PC-9 (cell line): ENCODE measurements at regions not wholly inside any gene's neighbourhood (a gene's known extent, or its start where the extent isn't known, plus 50 kb on each side); places are given as distances from the start of the nearest gene placed in this dataset.

Source experiments
- BruUV-seq: library from RNA; stranded (reverse); fragments of 400-500 nt; replicated peaks from 2 replicates; lab custom pipeline; 2021; lab: Mats Ljungman, UMichigan
- CTCF ChIA-PET: fragments of 300-600 bp; sonication (Branson Sonifier 250); formaldehyde crosslinking; loops from one replicate; lab custom pipeline; 2022; ENCODE audit warnings: antibody characterized with exemption; lab: Charles Lee
- POLR2A ChIA-PET: fragments of 300-600 bp; sonication (Branson Sonifier 250); formaldehyde crosslinking; loops from one replicate; lab custom pipeline; 2022; ENCODE audit warnings: antibody characterized with exemption; ENCODE audit not compliant: unreplicated experiment; lab: Charles Lee
- DNase-seq, 2 experiments: peaks; one replicate each; pipeline versions ENCODE4 v3.0.0 to v3.0.0-alpha.2; 2015 to 2022; ENCODE audit warnings: mixed read lengths in 1 of 2
- H2AFZ ChIP-seq: fragments of 200-600 bp; sonication (generic); 2 replicates; pipeline ENCODE4 v1.8.1; 2017; ENCODE audit warnings: antibody characterized with exemption
- H3F3A ChIP-seq: fragments of 200-600 bp; sonication (generic); 2 replicates; pipeline ENCODE4 v1.8.1; 2017; ENCODE audit warnings: antibody characterized with exemption, mild to moderate bottlenecking, low read depth; ENCODE audit not compliant: insufficient read depth
- H3K27ac ChIP-seq: fragments of 200-600 bp; sonication (generic); 2 replicates; pipeline ENCODE4 v1.6.1; 2016; ENCODE audit warnings: mixed run types
- H3K27me3 ChIP-seq: fragments of 200-600 bp; sonication (generic); 2 replicates; pipeline ENCODE4 v1.6.1; 2016; ENCODE audit warnings: low read depth, mixed run types; ENCODE audit not compliant: insufficient read depth
- H3K36me3 ChIP-seq: fragments of 200-600 bp; sonication (generic); 2 replicates; pipeline ENCODE4 v1.6.1; 2016; ENCODE audit warnings: low read depth, mixed run types
- H3K4me1 ChIP-seq: fragments of 200-600 bp; sonication (generic); replicated peaks from 2 replicates; pipeline ENCODE4 v1.6.1; 2016; ENCODE audit warnings: mixed run types; ENCODE audit not compliant: insufficient read depth
- H3K4me2 ChIP-seq: fragments of 200-600 bp; sonication (generic); 2 replicates; pipeline ENCODE4 v1.6.1; 2017; ENCODE audit warnings: mixed run types
- H3K4me3 ChIP-seq: fragments of 200-600 bp; sonication (generic); 2 replicates; pipeline ENCODE4 v1.6.1; 2016; ENCODE audit warnings: mixed run types
- H3K79me2 ChIP-seq: fragments of 200-600 bp; sonication (generic); 2 replicates; pipeline ENCODE4 v1.6.1; 2017; ENCODE audit warnings: low read depth, mixed run types
- H3K9me2 ChIP-seq: fragments of 200-600 bp; sonication (generic); 2 replicates; pipeline ENCODE4 v1.8.1; 2017; ENCODE audit warnings: mild to moderate bottlenecking; ENCODE audit not compliant: insufficient read depth
- H3K9me3 ChIP-seq: fragments of 200-600 bp; sonication (generic); 2 replicates; pipeline ENCODE4 v1.8.1; 2016; ENCODE audit warnings: low read depth; ENCODE audit not compliant: insufficient read depth
- H4K20me1 ChIP-seq: fragments of 200-600 bp; sonication (generic); 2 replicates; pipeline ENCODE4 v1.8.1; 2017; ENCODE audit not compliant: insufficient read depth
- EZH2 ChIP-seq: fragments of 200-600 bp; sonication (generic); IDR thresholded peaks from 2 replicates; pipeline ENCODE4 v1.8.0; 2017; ENCODE audit warnings: antibody characterized with exemption, low read depth
- intact Hi-C: fragments of 100-400 bp; cut with micrococcal nuclease; formaldehyde crosslinking; loops from one replicate; pipeline ENCODE4 v1.10.0; 2022; ENCODE audit not compliant: unreplicated experiment
- TF ChIP-seq, protein P1 (sequence below): fragments of 200-600 bp; sonication (generic); conservative IDR thresholded peaks from 2 replicates; pipeline ENCODE4 v1.6.1; 2017; ENCODE audit warnings: mixed run types, antibody characterized with exemption, mild to moderate bottlenecking, moderate library complexity

DNA sequence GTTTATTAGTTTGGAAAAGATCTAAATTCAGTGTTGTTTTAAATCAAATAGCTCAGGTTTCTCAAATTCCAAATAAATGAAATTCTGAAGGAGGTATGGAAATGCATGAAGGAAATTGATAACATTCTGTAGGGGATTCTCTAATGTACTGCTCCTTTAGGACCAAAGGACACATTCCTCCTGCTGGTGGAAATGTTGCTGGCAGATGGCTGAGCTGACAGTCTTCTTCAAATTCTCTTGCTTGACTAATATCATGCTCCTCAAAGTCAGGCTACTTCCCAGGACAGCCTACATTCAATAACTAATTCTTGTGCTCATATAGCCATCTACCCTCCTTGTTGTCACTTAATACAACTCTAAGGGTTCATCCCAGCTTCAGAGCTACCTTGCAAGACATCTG lies 1118.5 kb downstream of the PCDH9 start:
- H3F3A ChIP-seq: no peaks in the 10 kb centered on the region
- no peaks in the 10 kb centered on the region for H3K36me3 ChIP-seq
- intact Hi-C loops: no loop called here
- H3K79me2 ChIP-seq: no peaks in the 10 kb centered on the region
- no peaks in the 10 kb centered on the region for H3K4me1 ChIP-seq
- H3K9me2 ChIP-seq: no peaks in the 10 kb centered on the region
- H2AFZ ChIP-seq: no peak overlapping the region
- H3K27me3 ChIP-seq: no peaks in the 10 kb centered on the region
- H3K4me2 ChIP-seq: no peak overlapping the region
- no peaks in the 10 kb centered on the region for H4K20me1 ChIP-seq
- H3K27ac ChIP-seq: no peak overlapping the region
- TF ChIP-seq EZH2: no peak
- TF ChIP-seq, protein P1, sequence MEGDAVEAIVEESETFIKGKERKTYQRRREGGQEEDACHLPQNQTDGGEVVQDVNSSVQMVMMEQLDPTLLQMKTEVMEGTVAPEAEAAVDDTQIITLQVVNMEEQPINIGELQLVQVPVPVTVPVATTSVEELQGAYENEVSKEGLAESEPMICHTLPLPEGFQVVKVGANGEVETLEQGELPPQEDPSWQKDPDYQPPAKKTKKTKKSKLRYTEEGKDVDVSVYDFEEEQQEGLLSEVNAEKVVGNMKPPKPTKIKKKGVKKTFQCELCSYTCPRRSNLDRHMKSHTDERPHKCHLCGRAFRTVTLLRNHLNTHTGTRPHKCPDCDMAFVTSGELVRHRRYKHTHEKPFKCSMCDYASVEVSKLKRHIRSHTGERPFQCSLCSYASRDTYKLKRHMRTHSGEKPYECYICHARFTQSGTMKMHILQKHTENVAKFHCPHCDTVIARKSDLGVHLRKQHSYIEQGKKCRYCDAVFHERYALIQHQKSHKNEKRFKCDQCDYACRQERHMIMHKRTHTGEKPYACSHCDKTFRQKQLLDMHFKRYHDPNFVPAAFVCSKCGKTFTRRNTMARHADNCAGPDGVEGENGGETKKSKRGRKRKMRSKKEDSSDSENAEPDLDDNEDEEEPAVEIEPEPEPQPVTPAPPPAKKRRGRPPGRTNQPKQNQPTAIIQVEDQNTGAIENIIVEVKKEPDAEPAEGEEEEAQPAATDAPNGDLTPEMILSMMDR: no peak
- H3K4me3 ChIP-seq: no peak overlapping the region
- no TSS peak for BruUV-seq
- CTCF ChIA-PET: no interaction called here
- no peaks in the 10 kb centered on the region for H3K9me3 ChIP-seq
- POLR2A ChIA-PET: no interaction called here
- no peak for DNase-seq

DNA sequence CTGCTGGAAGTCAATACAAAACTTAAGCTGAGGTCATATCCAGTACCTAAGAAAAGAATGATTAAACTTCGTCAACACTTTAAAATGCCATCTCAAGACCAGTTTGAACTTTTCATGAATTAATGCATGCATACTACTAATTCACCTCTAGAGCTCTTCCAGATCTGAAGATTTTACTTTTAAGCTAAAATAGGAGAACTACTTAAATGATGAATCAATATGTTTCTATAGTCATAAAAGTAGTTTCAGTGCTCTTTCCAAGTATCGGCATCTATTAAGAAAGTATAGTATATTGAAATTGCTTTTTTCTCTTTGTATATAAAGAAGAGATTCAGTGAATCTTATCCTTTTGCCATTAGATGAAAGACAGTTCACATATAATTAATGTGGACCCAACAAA lies 1123.9 kb downstream of the PCDH9 start:
- no peaks in the 10 kb centered on the region for H3K79me2 ChIP-seq
- ChIA-PET CTCF (no interaction called here), POLR2A (no interaction called here)
- no peaks in the 10 kb centered on the region for H3K27me3 ChIP-seq
- no peaks in the 10 kb centered on the region for H3F3A ChIP-seq
- H2AFZ ChIP-seq: no peak overlapping the region
- no peaks in the 10 kb centered on the region for H3K4me1 ChIP-seq
- no peaks in the 10 kb centered on the region for H3K9me3 ChIP-seq
- no peaks in the 10 kb centered on the region for H3K9me2 ChIP-seq
- H4K20me1 ChIP-seq: no peaks in the 10 kb centered on the region
- no peak for DNase-seq
- no peak overlapping the region for H3K4me2 ChIP-seq
- H3K4me3 ChIP-seq: no peak overlapping the region
- TF ChIP-seq, protein P1: no peak
- no peak for TF ChIP-seq EZH2
- BruUV-seq: no TSS peak
- intact Hi-C loops: no loop called here
- H3K36me3 ChIP-seq: no peaks in the 10 kb centered on the region
- H3K27ac ChIP-seq: no peak overlapping the region

DNA sequence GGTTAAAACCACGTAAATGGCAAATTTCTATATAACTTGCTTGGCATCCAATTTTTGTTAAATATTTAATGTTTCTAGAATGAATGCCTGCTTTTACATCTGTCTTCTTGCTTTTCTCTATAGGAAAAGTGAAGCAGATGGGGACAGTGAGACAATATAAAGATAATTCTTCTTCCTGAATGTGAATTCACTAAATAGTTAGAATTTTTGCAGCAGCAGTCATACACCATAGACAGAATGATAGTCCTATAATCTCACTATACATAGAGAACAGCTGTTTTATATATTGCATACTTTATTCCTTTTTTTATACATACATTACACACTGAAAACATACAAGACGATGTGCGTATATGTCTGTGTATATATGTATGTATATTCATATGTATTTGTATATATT lies 1127.3 kb downstream of the PCDH9 start:
- BruUV-seq: no TSS peak
- H3K27me3 ChIP-seq: no peaks in the 10 kb centered on the region
- H3K4me3 ChIP-seq: no peak overlapping the region
- TF ChIP-seq, protein P1: no peak
- no peak for TF ChIP-seq EZH2
- CTCF ChIA-PET: no interaction called here
- no peaks in the 10 kb centered on the region for H3K79me2 ChIP-seq
- DNase-seq: no peak
- POLR2A ChIA-PET: no interaction called here
- H3F3A ChIP-seq: no peaks in the 10 kb centered on the region
- no peak overlapping the region for H3K4me2 ChIP-seq
- no peak overlapping the region for H3K27ac ChIP-seq
- no peaks in the 10 kb centered on the region for H3K9me3 ChIP-seq
- no peaks in the 10 kb centered on the region for H3K36me3 ChIP-seq
- no peaks in the 10 kb centered on the region for H3K4me1 ChIP-seq
- intact Hi-C loops: no loop called here
- H2AFZ ChIP-seq: no peak overlapping the region
- H4K20me1 ChIP-seq: no peaks in the 10 kb centered on the region
- H3K9me2 ChIP-seq: no peaks in the 10 kb centered on the region
